ENCODE measurements at regions not wholly inside any gene's neighbourhood (a gene's known extent, or its start where the extent isn't known, plus 50 kb on each side); places are given as distances from the start of the nearest gene placed in this dataset.

- TF ChIP-seq ZFP3 (CRISPR knock-in tag; IDR thresholded peaks at IDR 0.05) (no peak), PATZ1 (CRISPR knock-in tag; IDR thresholded peaks at IDR 0.05; ENCODE audit: borderline replicate concordance) (no peak)
Observed at GRCh38 chr21:39003982-39004633, 179.1 kb downstream of the PSMG1 start.
